Keratinocyte (primary cell): ENCODE measurements at regions not wholly inside any gene's neighbourhood (a gene's known extent, or its start where the extent isn't known, plus 50 kb on each side); places are given as distances from the start of the nearest gene placed in this dataset.

Experiments used
- DNase-seq: peaks from one replicate; pipeline ENCODE4 v3.0.0-alpha.2; 2011; ENCODE audit warnings: low read depth, missing footprints, low spot score
- FAIRE-seq: peaks from 2 replicates; lab custom pipeline; 2011; peaks lifted over from hg19 to GRCh38; lab: Jason Lieb, UNC
- H2AFZ ChIP-seq: 2 replicates; pipeline ENCODE4 v1.6.0; 2012; ENCODE audit warnings: low read length, control low read depth, inconsistent platforms; ENCODE audit not compliant: control insufficient read depth
- H3K27ac ChIP-seq: 2 replicates; pipeline ENCODE4 v1.5.1; 2011; ENCODE audit warnings: low read length; ENCODE audit not compliant: control insufficient read depth, insufficient read depth
- H3K27me3 ChIP-seq: 3 replicates; pipeline ENCODE4 v1.6.0; 2011; ENCODE audit warnings: low read length; ENCODE audit not compliant: control insufficient read depth, insufficient read depth; ENCODE audit errors: extremely low read depth
- H3K36me3 ChIP-seq, 2 experiments: 2 replicates in 1 of 2; 3 replicates in 1 of 2; pipeline ENCODE4 v1.5.1; 2011; ENCODE audit warnings: low read length in 2 of 2, mild to moderate bottlenecking in 1 of 2; ENCODE audit not compliant: control insufficient read depth in 2 of 2, insufficient read depth in 2 of 2; ENCODE audit errors: extremely low read depth in 1 of 2
- H3K4me1 ChIP-seq: 3 replicates; pipeline ENCODE4 v1.5.1; 2011; ENCODE audit warnings: low read length; ENCODE audit not compliant: control insufficient read depth, insufficient read depth; ENCODE audit errors: extremely low read depth
- H3K4me2 ChIP-seq: 3 replicates; pipeline ENCODE4 v1.6.0; 2011; ENCODE audit warnings: low read depth, low read length; ENCODE audit not compliant: control insufficient read depth, insufficient read depth; ENCODE audit errors: extremely low read depth
- H3K4me3 ChIP-seq, 3 experiments: fragments of 200-600 bp in 1 of 3; sonication (generic) in 1 of 3; 2 replicates in 2 of 3; 3 replicates in 1 of 3; pipeline ENCODE4 v1.5.1; 2011 to 2016; ENCODE audit warnings: low read length in 3 of 3, mild to moderate bottlenecking in 3 of 3, control low read depth in 2 of 3, inconsistent platforms in 1 of 3, low read depth in 1 of 3, mixed read lengths in 1 of 3, mixed run types in 1 of 3, moderate library complexity in 1 of 3; ENCODE audit not compliant: control insufficient read depth in 2 of 3, insufficient read depth in 2 of 3; ENCODE audit errors: extremely low read depth in 1 of 3
- H3K79me2 ChIP-seq: 2 replicates; pipeline ENCODE4 v1.6.0; 2012; ENCODE audit warnings: low read length; ENCODE audit not compliant: control insufficient read depth, insufficient read depth
- H3K9ac ChIP-seq: 3 replicates; pipeline ENCODE4 v1.6.0; 2011; ENCODE audit warnings: low read length; ENCODE audit not compliant: control insufficient read depth, insufficient read depth; ENCODE audit errors: extremely low read depth
- H3K9me1 ChIP-seq: 3 replicates; pipeline ENCODE4 v1.6.0; 2011; ENCODE audit warnings: low read length; ENCODE audit not compliant: control insufficient read depth, insufficient read depth; ENCODE audit errors: extremely low read depth
- H3K9me3 ChIP-seq: 2 replicates; pipeline ENCODE4 v1.5.1; 2012; ENCODE audit warnings: low read depth, low read length; ENCODE audit not compliant: control insufficient read depth
- H4K20me1 ChIP-seq: 3 replicates; pipeline ENCODE4 v1.6.0; 2011; ENCODE audit warnings: low read length; ENCODE audit not compliant: control insufficient read depth, insufficient read depth; ENCODE audit errors: extremely low read depth
- CTCF ChIP-seq, 3 experiments: IDR thresholded peaks in 1 of 3; conservative IDR thresholded peaks in 1 of 3; optimal IDR thresholded peaks in 1 of 3; 2 replicates in 2 of 3; 3 replicates in 1 of 3; pipeline versions ENCODE3 to v1.5.1; 2011; ENCODE audit warnings: low read length in 3 of 3, mild to moderate bottlenecking in 3 of 3, moderate library complexity in 2 of 3, control low read depth in 1 of 3, inconsistent platforms in 1 of 3; ENCODE audit not compliant: insufficient read depth in 2 of 3; ENCODE audit errors: extremely low read depth in 1 of 3
- EZH2 ChIP-seq: IDR thresholded peaks from one replicate; pipeline ENCODE4 v1.6.1; 2012; ENCODE audit warnings: inconsistent platforms, mild to moderate bottlenecking, low read length, moderate library complexity
- dilution Hi-C: fragments of 300-500 bp; cut with MboI; formaldehyde crosslinking; loops from one replicate; pipeline ENCODE4 v1.7.0; 2020; ENCODE audit warnings: low sequenced_read_pairs; ENCODE audit not compliant: extremely low pct_ligation_motif_present

GRCh38 chr18:41645589-41646360, 309.3 kb upstream of the PIK3C3 start:
- dilution Hi-C loops = no loop called here
- FAIRE-seq (peak; percentile 20), DNase-seq (no peak)

GRCh38 chr18:41644466-41644865, 310.6 kb upstream of the PIK3C3 start:
- no peak overlapping the region for H2AFZ ChIP-seq
- H3K27ac ChIP-seq = no peak overlapping the region
- no peaks in the 10 kb centered on the region for H3K36me3 ChIP-seq
- FAIRE-seq (no peak), DNase-seq (no peak)
- no peak overlapping the region for H3K9ac ChIP-seq
- no peaks in the 10 kb centered on the region for H3K79me2 ChIP-seq
- no peaks in the 10 kb centered on the region for H3K27me3 ChIP-seq
- H4K20me1 ChIP-seq = no peaks in the 10 kb centered on the region
- H3K4me2 ChIP-seq = no peak overlapping the region
- H3K4me1 ChIP-seq = no peaks in the 10 kb centered on the region
- dilution Hi-C loops = no loop called here
- TF ChIP-seq EZH2 (no peak), CTCF (optimal IDR thresholded peaks at IDR 0.05 in 1 of 3, IDR thresholded peaks at IDR 0.05 in 1 of 3, conservative IDR thresholded peaks at IDR 0.05 in 1 of 3; ENCODE audit: extremely low read depth in 1 of 3, insufficient read depth in 2 of 3, low read length in 3 of 3) (no peak)
- no peaks in the 10 kb centered on the region for H3K9me3 ChIP-seq
- no peaks in the 10 kb centered on the region for H3K9me1 ChIP-seq
- no peak overlapping the region for H3K4me3 ChIP-seq

More at GRCh38 chr18:41645589-41646360, 309.3 kb upstream of the PIK3C3 start:
- H3K4me2 ChIP-seq = no peak overlapping the region
- H2AFZ ChIP-seq = no peak overlapping the region
- no peaks in the 10 kb centered on the region for H3K79me2 ChIP-seq
- H3K27me3 ChIP-seq = no peaks in the 10 kb centered on the region
- H4K20me1 ChIP-seq = no peaks in the 10 kb centered on the region
- no peak overlapping the region for H3K9ac ChIP-seq
- H3K4me3 ChIP-seq = no peak overlapping the region
- no peaks in the 10 kb centered on the region for H3K36me3 ChIP-seq
- H3K4me1 ChIP-seq = no peaks in the 10 kb centered on the region
- TF ChIP-seq EZH2 = no peak
- no peak for TF ChIP-seq CTCF (optimal IDR thresholded peaks at IDR 0.05 in 1 of 3, IDR thresholded peaks at IDR 0.05 in 1 of 3, conservative IDR thresholded peaks at IDR 0.05 in 1 of 3; ENCODE audit: extremely low read depth in 1 of 3, insufficient read depth in 2 of 3, low read length in 3 of 3)
- no peaks in the 10 kb centered on the region for H3K9me3 ChIP-seq
- H3K27ac ChIP-seq = no peak overlapping the region
- H3K9me1 ChIP-seq = no peaks in the 10 kb centered on the region
